ENCODE measurements at regions not wholly inside any gene's neighbourhood (a gene's known extent, or its start where the extent isn't known, plus 50 kb on each side); places are given as distances from the start of the nearest gene placed in this dataset.

DNA sequence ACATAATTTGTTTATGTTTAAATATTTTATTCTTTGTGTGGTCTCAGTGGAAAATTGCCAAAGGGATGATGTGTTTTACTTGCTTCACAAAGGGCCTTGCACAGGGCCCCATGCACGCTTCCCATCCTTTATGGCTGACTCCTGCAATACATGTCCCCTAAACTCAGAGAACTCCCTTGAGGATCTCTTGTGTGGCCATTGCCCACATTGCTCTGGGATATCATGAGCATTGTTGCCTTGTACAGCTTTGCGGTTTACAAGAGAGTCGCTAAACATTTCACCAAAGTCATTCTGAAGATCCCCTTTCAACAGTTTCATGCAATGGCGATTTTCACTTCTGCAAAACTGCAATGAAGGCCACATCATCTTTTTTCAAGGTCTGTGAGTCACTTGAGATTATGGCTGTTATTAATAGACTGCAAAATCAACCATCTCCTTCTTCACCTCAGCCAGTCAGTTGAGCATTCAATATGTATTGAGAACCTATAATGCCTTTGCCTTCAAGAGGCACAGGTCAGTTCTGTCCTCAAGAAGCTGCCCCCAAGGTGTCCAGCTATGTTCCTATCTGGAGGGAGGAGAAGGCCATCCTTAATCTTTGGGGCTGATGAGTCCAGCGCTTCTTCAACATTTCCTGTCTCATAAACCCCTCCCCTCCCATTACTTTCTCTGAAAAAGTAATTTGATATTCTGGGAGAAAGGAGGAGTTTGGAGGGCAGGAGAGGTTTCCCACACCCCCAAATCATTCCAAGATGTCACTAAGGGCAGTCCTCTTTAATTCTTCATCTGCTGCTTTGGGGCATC lies 108.1 kb downstream of the CCDC71L start:
- Histone ChIP-seq H3K4me1 (no peaks in the 10 kb centered on the region), H3K27ac (no peak overlapping the region), H3K36me3 (no peaks in the 10 kb centered on the region), H3K4me3 (no peak overlapping the region), H3K9me3 (peaks cover 0 to 7% (median 0%) of the 10 kb centered on the region in 3 donors), H3K27me3 (no peaks in the 10 kb centered on the region)
- ATAC-seq, result no peak
- TF ChIP-seq, protein P1, sequence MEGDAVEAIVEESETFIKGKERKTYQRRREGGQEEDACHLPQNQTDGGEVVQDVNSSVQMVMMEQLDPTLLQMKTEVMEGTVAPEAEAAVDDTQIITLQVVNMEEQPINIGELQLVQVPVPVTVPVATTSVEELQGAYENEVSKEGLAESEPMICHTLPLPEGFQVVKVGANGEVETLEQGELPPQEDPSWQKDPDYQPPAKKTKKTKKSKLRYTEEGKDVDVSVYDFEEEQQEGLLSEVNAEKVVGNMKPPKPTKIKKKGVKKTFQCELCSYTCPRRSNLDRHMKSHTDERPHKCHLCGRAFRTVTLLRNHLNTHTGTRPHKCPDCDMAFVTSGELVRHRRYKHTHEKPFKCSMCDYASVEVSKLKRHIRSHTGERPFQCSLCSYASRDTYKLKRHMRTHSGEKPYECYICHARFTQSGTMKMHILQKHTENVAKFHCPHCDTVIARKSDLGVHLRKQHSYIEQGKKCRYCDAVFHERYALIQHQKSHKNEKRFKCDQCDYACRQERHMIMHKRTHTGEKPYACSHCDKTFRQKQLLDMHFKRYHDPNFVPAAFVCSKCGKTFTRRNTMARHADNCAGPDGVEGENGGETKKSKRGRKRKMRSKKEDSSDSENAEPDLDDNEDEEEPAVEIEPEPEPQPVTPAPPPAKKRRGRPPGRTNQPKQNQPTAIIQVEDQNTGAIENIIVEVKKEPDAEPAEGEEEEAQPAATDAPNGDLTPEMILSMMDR (IDR thresholded peaks at IDR 0.05), result no peak
- no peak for TF ChIP-seq POLR2AphosphoS5 (IDR thresholded peaks at IDR 0.05)
- no peak for TF ChIP-seq POLR2A (IDR thresholded peaks at IDR 0.05)
- TF ChIP-seq EP300 (IDR thresholded peaks at IDR 0.05), result no peak
- 79 to 94% methylated on average over 3 to 5 of the region's 5 CpGs for WGBS, 2 donors (ENCODE audit: low coverage in 1 of 2)

- no peak for ATAC-seq
- Histone ChIP-seq H3K27me3 (no peaks in the 10 kb centered on the region), H3K9me3 (peaks cover 0 to 7% (median 0%) of the 10 kb centered on the region in 3 donors), H3K4me3 (no peak overlapping the region), H3K36me3 (no peaks in the 10 kb centered on the region), H3K4me1 (no peaks in the 10 kb centered on the region), H3K27ac (no peak overlapping the region)
- TF ChIP-seq, protein P1 (IDR thresholded peaks at IDR 0.05), result no peak
- no peak for TF ChIP-seq POLR2AphosphoS5 (IDR thresholded peaks at IDR 0.05)
- TF ChIP-seq EP300 (IDR thresholded peaks at IDR 0.05), result no peak
- no peak for TF ChIP-seq POLR2A (IDR thresholded peaks at IDR 0.05)
- WGBS, 2 donors (ENCODE audit: low coverage in 1 of 2), result 100% methylated on average over 1 of the region's 1 CpG; no CpG with 5 or more reads in 1 of the 2 donors
Measured at GRCh38 chr7:106551936-106552335, 109.0 kb downstream of the CCDC71L start.

- TF ChIP-seq EP300 (IDR thresholded peaks at IDR 0.05) (no peak), POLR2A (IDR thresholded peaks at IDR 0.05) (no peak), POLR2AphosphoS5 (IDR thresholded peaks at IDR 0.05) (no peak)
- TF ChIP-seq, protein P1 (IDR thresholded peaks at IDR 0.05), result no peak
- no peak for ATAC-seq
- Histone ChIP-seq H3K4me3 (no peak overlapping the region), H3K9me3 (no peaks in the 10 kb centered on the region), H3K4me1 (peaks cover 0 to 2% (median 1%) of the 10 kb centered on the region in 3 donors), H3K36me3 (no peaks in the 10 kb centered on the region), H3K27ac (no peak overlapping the region), H3K27me3 (no peaks in the 10 kb centered on the region)
Measured at GRCh38 chr7:106548491-106548890, 112.5 kb downstream of the CCDC71L start.

DNA sequence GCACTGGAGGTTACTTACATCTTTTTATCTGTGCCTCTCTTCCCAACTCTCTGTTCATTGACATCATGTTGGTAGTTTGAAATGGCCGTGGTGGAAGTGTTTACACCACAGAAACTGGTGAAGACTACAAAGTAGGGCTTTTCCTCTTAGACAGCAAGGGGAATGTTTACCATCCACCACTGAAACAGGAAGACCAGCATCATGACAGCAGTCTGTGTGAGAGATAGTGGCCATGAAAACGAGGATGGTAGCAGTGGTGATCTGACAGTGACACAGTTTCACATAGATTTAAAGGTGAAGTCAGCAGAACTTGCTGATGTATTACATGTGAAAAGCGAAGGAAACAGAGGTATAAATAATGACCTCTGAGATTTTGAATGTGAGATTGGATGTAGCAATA lies 115.7 kb downstream of the CCDC71L start:
- H3K27me3 ChIP-seq, result no peaks in the 10 kb centered on the region
- 59 to 86% methylated on average over 2 to 3 of the region's 3 CpGs for WGBS, 2 donors (ENCODE audit: low coverage in 1 of 2)
- H3K4me3 ChIP-seq, result no peak overlapping the region
- ATAC-seq, result no peak
- no peak overlapping the region for H3K27ac ChIP-seq
- TF ChIP-seq, protein P1 (IDR thresholded peaks at IDR 0.05), result no peak
- TF ChIP-seq EP300 (IDR thresholded peaks at IDR 0.05) (no peak), POLR2A (IDR thresholded peaks at IDR 0.05) (no peak), POLR2AphosphoS5 (IDR thresholded peaks at IDR 0.05) (no peak)
- H3K36me3 ChIP-seq, result no peaks in the 10 kb centered on the region
- peaks cover 7 to 20% (median 10%) of the 10 kb centered on the region in 3 donors for H3K4me1 ChIP-seq
- no peaks in the 10 kb centered on the region for H3K9me3 ChIP-seq

DNA sequence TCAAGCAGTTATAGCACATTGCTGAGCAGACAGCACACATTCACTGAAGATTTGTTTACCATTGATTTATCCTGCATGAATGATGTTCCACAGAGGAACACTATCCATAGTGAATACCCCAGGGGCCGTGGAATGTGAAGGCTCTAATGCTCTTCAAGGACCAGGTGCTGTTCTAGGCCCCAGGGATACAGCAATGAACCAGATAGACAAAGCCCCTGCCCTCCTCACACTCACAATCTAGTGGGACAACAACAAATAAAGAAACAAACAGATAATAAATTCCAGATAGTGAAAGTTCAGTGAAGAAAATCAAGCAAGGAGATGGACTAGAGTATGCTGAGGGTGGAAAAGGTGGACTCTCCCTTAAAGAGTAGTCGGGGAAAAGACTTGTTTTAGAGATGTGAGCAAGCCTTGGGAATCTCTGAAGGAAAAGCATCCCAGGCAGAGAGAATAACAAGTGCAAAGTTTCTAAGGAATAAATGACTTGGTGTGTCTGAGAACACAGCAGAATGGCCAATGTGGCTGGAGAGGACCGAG lies 117.7 kb downstream of the CCDC71L start:
- 62 to 69% methylated on average over 2 to 3 of the region's 3 CpGs for WGBS, 2 donors (ENCODE audit: low coverage in 1 of 2)
- H3K9me3 ChIP-seq, result no peaks in the 10 kb centered on the region
- ATAC-seq, result no peak
- no peak overlapping the region for H3K4me3 ChIP-seq
- no peaks in the 10 kb centered on the region for H3K36me3 ChIP-seq
- TF ChIP-seq, protein P1 (IDR thresholded peaks at IDR 0.05), result no peak
- TF ChIP-seq EP300 (IDR thresholded peaks at IDR 0.05) (no peak), POLR2A (IDR thresholded peaks at IDR 0.05) (no peak), POLR2AphosphoS5 (IDR thresholded peaks at IDR 0.05) (no peak)
- peak overlapping the region; percentile 60 to 81 (median 64) for H3K27ac ChIP-seq
- no peaks in the 10 kb centered on the region for H3K27me3 ChIP-seq
- peaks cover 7 to 20% (median 10%) of the 10 kb centered on the region in 3 donors for H3K4me1 ChIP-seq
